GM23338 (cell line): ENCODE measurements at regions not wholly inside any gene's neighbourhood (a gene's known extent, or its start where the extent isn't known, plus 50 kb on each side); places are given as distances from the start of the nearest gene placed in this dataset.

Experiments used
- ATAC-seq: fragments of 200-7000 bp; cut with Tn5 transposase; 3 replicates; pipeline ENCODE4 v1.9.1; 2020
- DNase-seq: peaks from one replicate; pipeline ENCODE4 v3.0.0-alpha.2; 2015; ENCODE audit warnings: low spot score
- H2AFZ ChIP-seq: fragments of 200-600 bp; sonication (generic); 2 replicates; pipeline ENCODE4 v1.8.0; 2016; ENCODE audit warnings: antibody characterized with exemption, mild to moderate bottlenecking, moderate library complexity
- H3F3A ChIP-seq: fragments of 200-600 bp; sonication (generic); replicated peaks from 2 replicates; pipeline ENCODE4 v1.8.0; 2017; ENCODE audit warnings: antibody characterized with exemption, mixed run types, low read depth
- H3K27ac ChIP-seq: fragments of 200-600 bp; sonication (generic); 2 replicates; pipeline ENCODE4 v1.6.1; 2016; ENCODE audit warnings: low read depth
- H3K27me3 ChIP-seq: fragments of 200-600 bp; sonication (generic); 2 replicates; pipeline ENCODE4 v1.8.0; 2016; ENCODE audit warnings: mild to moderate bottlenecking, mixed run types, moderate library complexity; ENCODE audit not compliant: insufficient read depth
- H3K36me3 ChIP-seq: fragments of 200-600 bp; sonication (generic); 2 replicates; pipeline ENCODE4 v1.8.0; 2016; ENCODE audit warnings: mild to moderate bottlenecking; ENCODE audit not compliant: insufficient read depth
- H3K4me1 ChIP-seq: fragments of 200-600 bp; sonication (generic); 2 replicates; pipeline ENCODE4 v1.8.0; 2016; ENCODE audit warnings: mild to moderate bottlenecking, moderate library complexity; ENCODE audit not compliant: insufficient read depth
- H3K4me2 ChIP-seq: fragments of 200-600 bp; sonication (generic); 2 replicates; pipeline ENCODE4 v1.7.1; 2017; ENCODE audit warnings: mixed run types
- H3K4me3 ChIP-seq: fragments of 200-600 bp; sonication (generic); 2 replicates; pipeline ENCODE4 v1.6.1; 2016; ENCODE audit warnings: mixed run types
- H3K79me2 ChIP-seq: fragments of 200-600 bp; sonication (generic); replicated peaks from 2 replicates; pipeline ENCODE4 v1.8.0; 2017; ENCODE audit warnings: mild to moderate bottlenecking; ENCODE audit not compliant: insufficient read depth
- H3K9me2 ChIP-seq: fragments of 200-600 bp; sonication (generic); 2 replicates; pipeline ENCODE4 v1.8.0; 2017; ENCODE audit not compliant: insufficient read depth
- H4K20me1 ChIP-seq: fragments of 200-600 bp; sonication (generic); replicated peaks from 2 replicates; pipeline ENCODE4 v1.8.0; 2017; ENCODE audit warnings: mild to moderate bottlenecking; ENCODE audit not compliant: insufficient read depth
- H3K27ac Mint-ChIP-seq: 2 replicates; pipeline ENCODE4 v1.8.0; 2020; ENCODE audit warnings: inconsistent platforms, mild to moderate bottlenecking, moderate library complexity, mixed read lengths
- H3K27me3 Mint-ChIP-seq: 3 replicates; pipeline ENCODE4 v1.8.0; 2022; ENCODE audit warnings: low read depth, mild to moderate bottlenecking, moderate library complexity, mixed read lengths, inconsistent platforms; ENCODE audit not compliant: insufficient read depth, poor library complexity
- H3K36me3 Mint-ChIP-seq: 3 replicates; pipeline ENCODE4 v1.8.0; 2021; ENCODE audit warnings: low read depth, mild to moderate bottlenecking, inconsistent platforms, moderate library complexity, mixed read lengths
- H3K4me1 Mint-ChIP-seq: 3 replicates; pipeline ENCODE4 v1.8.0; 2020; ENCODE audit warnings: mild to moderate bottlenecking, inconsistent platforms, mixed read lengths
- H3K4me3 Mint-ChIP-seq: 3 replicates; pipeline ENCODE4 v1.8.0; 2021; ENCODE audit warnings: moderate library complexity, mild to moderate bottlenecking, inconsistent platforms, mixed read lengths
- H3K9me3 Mint-ChIP-seq: 3 replicates; pipeline ENCODE4 v1.8.0; 2020; ENCODE audit warnings: moderate library complexity, mild to moderate bottlenecking, inconsistent platforms, mixed read lengths
- CREB1 ChIP-seq: fragments of 250-450 bp; sonication (Bioruptor Pico); IDR thresholded peaks from 2 replicates; pipeline ENCODE4 v1.5.0; 2020; ENCODE audit warnings: low read depth, mild to moderate bottlenecking, moderate library complexity
- CTCF ChIP-seq, 2 experiments: fragments of 200-600 bp in 1 of 2; sonication (generic) in 1 of 2; conservative IDR thresholded peaks; 2 replicates each; pipeline versions ENCODE4 v1.5.1 to v1.6.1; 2016 to 2017; ENCODE audit warnings: antibody characterized with exemption in 2 of 2, low read depth in 2 of 2, mild to moderate bottlenecking in 2 of 2, moderate library complexity in 1 of 2
- EZH2 ChIP-seq: fragments of 200-600 bp; sonication (generic); IDR thresholded peaks from one replicate; pipeline ENCODE4 v1.8.0; 2017; ENCODE audit warnings: antibody characterized with exemption, mild to moderate bottlenecking, low read depth; ENCODE audit not compliant: unreplicated experiment
- EZH2phosphoT487 ChIP-seq: fragments of 200-600 bp; sonication (generic); IDR thresholded peaks from one replicate; pipeline ENCODE4 v1.8.1; 2018; ENCODE audit warnings: antibody characterized with exemption; ENCODE audit not compliant: unreplicated experiment
- JUNB ChIP-seq: IDR thresholded peaks from one replicate; pipeline ENCODE4 v1.6.1; 2016; ENCODE audit warnings: antibody characterized with exemption; ENCODE audit not compliant: unreplicated experiment
- NANOG ChIP-seq: IDR thresholded peaks from 2 replicates; pipeline ENCODE4 v1.6.1; 2016; ENCODE audit warnings: antibody characterized with exemption, borderline replicate concordance
- POLR2AphosphoS5 ChIP-seq: IDR thresholded peaks from 2 replicates; pipeline ENCODE4 v1.6.1; 2016; ENCODE audit warnings: antibody characterized with exemption, low read depth
- REST ChIP-seq: IDR thresholded peaks from one replicate; pipeline ENCODE4 v1.6.1; 2018; ENCODE audit warnings: antibody characterized with exemption; ENCODE audit not compliant: unreplicated experiment
- STAT1 ChIP-seq: IDR thresholded peaks from one replicate; pipeline ENCODE4 v1.6.1; 2016; ENCODE audit warnings: antibody characterized with exemption; ENCODE audit not compliant: unreplicated experiment
- ZNF114 ChIP-seq: fragments of 250-450 bp; sonication (Bioruptor Pico); IDR thresholded peaks from 2 replicates; pipeline ENCODE4 v1.5.0; 2020; ENCODE audit warnings: mild to moderate bottlenecking, moderate library complexity
- ZNF331 ChIP-seq: fragments of 250-450 bp; sonication (Bioruptor Pico); IDR thresholded peaks from 2 replicates; pipeline ENCODE4 v1.5.0; 2020; ENCODE audit warnings: low read depth, mild to moderate bottlenecking, moderate library complexity
- ZNF462 ChIP-seq: fragments of 250-450 bp; sonication (Bioruptor Pico); IDR thresholded peaks from 2 replicates; pipeline ENCODE4 v1.5.0; 2020; ENCODE audit warnings: mild to moderate bottlenecking, moderate library complexity

- Mint-ChIP-seq H3K9me3 (no peaks in the 10 kb centered on the region), H3K4me3 (no peak overlapping the region), H3K36me3 (no peaks in the 10 kb centered on the region), H3K27ac (no peak overlapping the region), H3K4me1 (peaks cover 15% of the 10 kb centered on the region), H3K27me3 (peaks cover 3% of the 10 kb centered on the region)
- Histone ChIP-seq H3K79me2 (no peaks in the 10 kb centered on the region), H3K4me1 (no peaks in the 10 kb centered on the region), H3K27ac (no peak overlapping the region), H3K36me3 (no peaks in the 10 kb centered on the region), H3K4me2 (no peak overlapping the region), H3K9me2 (no peaks in the 10 kb centered on the region), H3F3A (no peaks in the 10 kb centered on the region), H3K4me3 (no peak overlapping the region), H2AFZ (no peak overlapping the region), H4K20me1 (no peaks in the 10 kb centered on the region), H3K27me3 (no peaks in the 10 kb centered on the region)
- DNase-seq (no peak), ATAC-seq (no peak)
- TF ChIP-seq ZNF114 (CRISPR knock-in tag) (no peak), CREB1 (CRISPR knock-in tag) (no peak), EZH2phosphoT487 (no peak)
Observed at GRCh38 chr2:8496079-8496478, 185.8 kb upstream of the ID2 start.

GRCh38 chr2:8496617-8497016, 185.2 kb upstream of the ID2 start:
- H3K27ac Mint-ChIP-seq = no peak overlapping the region
- no peaks in the 10 kb centered on the region for H3K9me3 Mint-ChIP-seq
- no peaks in the 10 kb centered on the region for H3K9me2 ChIP-seq
- H3F3A ChIP-seq = no peaks in the 10 kb centered on the region
- no peaks in the 10 kb centered on the region for H3K79me2 ChIP-seq
- H4K20me1 ChIP-seq = no peaks in the 10 kb centered on the region
- no peaks in the 10 kb centered on the region for H3K36me3 Mint-ChIP-seq
- no peak overlapping the region for H3K27ac ChIP-seq
- H3K4me2 ChIP-seq = no peak overlapping the region
- no peak for DNase-seq
- no peak overlapping the region for H2AFZ ChIP-seq
- no peak overlapping the region for H3K4me3 Mint-ChIP-seq
- no peak overlapping the region for H3K4me3 ChIP-seq
- ATAC-seq = no peak
- H3K27me3 ChIP-seq = no peaks in the 10 kb centered on the region
- peaks cover 3% of the 10 kb centered on the region for H3K27me3 Mint-ChIP-seq
- H3K36me3 ChIP-seq = no peaks in the 10 kb centered on the region
- H3K4me1 ChIP-seq = no peaks in the 10 kb centered on the region
- H3K4me1 Mint-ChIP-seq = peaks cover 15% of the 10 kb centered on the region
- TF ChIP-seq ZNF114 (CRISPR knock-in tag) = no peak
- TF ChIP-seq NANOG = no peak
- no peak for TF ChIP-seq POLR2AphosphoS5
- no peak for TF ChIP-seq REST
- no peak for TF ChIP-seq STAT1
- TF ChIP-seq EZH2phosphoT487 = no peak
- TF ChIP-seq CREB1 (CRISPR knock-in tag) = no peak
- TF ChIP-seq ZNF331 = no peak
- TF ChIP-seq CTCF (conservative IDR thresholded peaks at IDR 0.05; ENCODE audit: low read depth in 2 of 2) = no peak
- no peak for TF ChIP-seq EZH2
- no peak for TF ChIP-seq JUNB
- TF ChIP-seq ZNF462 (CRISPR knock-in tag) = no peak
